ENCODE measurements at regions not wholly inside any gene's neighbourhood (a gene's known extent, or its start where the extent isn't known, plus 50 kb on each side); places are given as distances from the start of the nearest gene placed in this dataset.
"Not testable (repeated sequence)": the region's sequence is repeated elsewhere in the genome, so short reads cannot be mapped to it uniquely, and the experiment has no call there.

DNA sequence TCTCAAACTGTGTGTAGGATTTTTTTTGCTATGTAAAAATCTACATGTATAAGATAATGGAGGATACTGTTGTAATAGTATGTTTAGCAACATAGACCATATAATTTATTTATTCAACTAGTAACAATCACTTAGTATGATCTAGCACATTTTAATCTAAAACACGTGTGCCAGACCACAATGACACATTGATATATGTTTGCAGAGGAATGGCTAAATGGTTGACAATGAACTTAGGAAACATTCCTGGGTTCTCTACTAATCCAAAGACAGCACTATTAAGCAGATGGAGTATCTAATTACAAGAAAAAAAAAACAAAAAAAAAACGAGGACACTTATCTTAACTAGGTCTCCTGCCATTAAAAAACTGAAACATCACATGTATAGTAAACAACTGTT, 261.7 kb upstream of the PAPPA start:
- Mint-ChIP-seq H3K27me3 (ENCODE audit: unreplicated experiment) (no peaks in the 10 kb centered on the region), H3K4me1 (ENCODE audit: low read depth, unreplicated experiment) (no peaks in the 10 kb centered on the region), H3K9me3 (ENCODE audit: low read depth, unreplicated experiment) (peaks cover 2% of the 10 kb centered on the region), H3K4me3 (ENCODE audit: low read depth, unreplicated experiment) (no peak overlapping the region), H3K36me3 (ENCODE audit: insufficient read depth, unreplicated experiment) (no peaks in the 10 kb centered on the region), H3K27ac (ENCODE audit: unreplicated experiment) (no peak overlapping the region)
- no peak for DNase-seq
- CTCF ChIA-PET: no interaction called here
- TF ChIP-seq, protein P1, sequence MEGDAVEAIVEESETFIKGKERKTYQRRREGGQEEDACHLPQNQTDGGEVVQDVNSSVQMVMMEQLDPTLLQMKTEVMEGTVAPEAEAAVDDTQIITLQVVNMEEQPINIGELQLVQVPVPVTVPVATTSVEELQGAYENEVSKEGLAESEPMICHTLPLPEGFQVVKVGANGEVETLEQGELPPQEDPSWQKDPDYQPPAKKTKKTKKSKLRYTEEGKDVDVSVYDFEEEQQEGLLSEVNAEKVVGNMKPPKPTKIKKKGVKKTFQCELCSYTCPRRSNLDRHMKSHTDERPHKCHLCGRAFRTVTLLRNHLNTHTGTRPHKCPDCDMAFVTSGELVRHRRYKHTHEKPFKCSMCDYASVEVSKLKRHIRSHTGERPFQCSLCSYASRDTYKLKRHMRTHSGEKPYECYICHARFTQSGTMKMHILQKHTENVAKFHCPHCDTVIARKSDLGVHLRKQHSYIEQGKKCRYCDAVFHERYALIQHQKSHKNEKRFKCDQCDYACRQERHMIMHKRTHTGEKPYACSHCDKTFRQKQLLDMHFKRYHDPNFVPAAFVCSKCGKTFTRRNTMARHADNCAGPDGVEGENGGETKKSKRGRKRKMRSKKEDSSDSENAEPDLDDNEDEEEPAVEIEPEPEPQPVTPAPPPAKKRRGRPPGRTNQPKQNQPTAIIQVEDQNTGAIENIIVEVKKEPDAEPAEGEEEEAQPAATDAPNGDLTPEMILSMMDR (IDR thresholded peaks at IDR 0.05; ENCODE audit: unreplicated experiment): no peak
- intact Hi-C loops (cut with micrococcal nuclease; ENCODE audit: unreplicated experiment): no loop called here
- no TSS peak for BruUV-seq (replicated peaks)

DNA sequence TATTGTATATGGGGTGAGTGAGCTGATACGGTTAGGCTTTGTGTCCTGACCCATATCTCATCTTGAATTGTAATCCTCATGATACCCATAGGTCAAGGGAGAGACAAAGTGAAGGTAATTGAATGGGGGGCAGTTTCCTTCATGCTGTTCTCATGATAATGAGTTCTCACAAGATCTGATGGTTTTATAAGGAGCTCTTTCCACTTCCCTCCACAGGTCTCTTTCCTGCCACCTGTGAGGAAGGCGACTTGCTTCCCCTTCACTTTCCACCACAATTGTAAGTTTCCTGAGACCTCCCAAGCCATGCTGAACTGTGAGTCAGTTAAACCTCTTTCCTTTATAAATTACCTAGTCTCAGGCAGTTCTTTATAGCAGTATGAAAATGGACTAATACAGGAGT, 255.1 kb upstream of the PAPPA start:
- H3K4me3 Mint-ChIP-seq (ENCODE audit: low read depth, unreplicated experiment); H3K27me3 Mint-ChIP-seq (ENCODE audit: unreplicated experiment); BruUV-seq (replicated peaks); CTCF ChIA-PET; H3K27ac Mint-ChIP-seq (ENCODE audit: unreplicated experiment); H3K9me3 Mint-ChIP-seq (ENCODE audit: low read depth, unreplicated experiment); H3K36me3 Mint-ChIP-seq (ENCODE audit: insufficient read depth, unreplicated experiment); DNase-seq; H3K4me1 Mint-ChIP-seq (ENCODE audit: low read depth, unreplicated experiment); intact Hi-C loops (cut with micrococcal nuclease; ENCODE audit: unreplicated experiment): not testable (repeated sequence)

DNA sequence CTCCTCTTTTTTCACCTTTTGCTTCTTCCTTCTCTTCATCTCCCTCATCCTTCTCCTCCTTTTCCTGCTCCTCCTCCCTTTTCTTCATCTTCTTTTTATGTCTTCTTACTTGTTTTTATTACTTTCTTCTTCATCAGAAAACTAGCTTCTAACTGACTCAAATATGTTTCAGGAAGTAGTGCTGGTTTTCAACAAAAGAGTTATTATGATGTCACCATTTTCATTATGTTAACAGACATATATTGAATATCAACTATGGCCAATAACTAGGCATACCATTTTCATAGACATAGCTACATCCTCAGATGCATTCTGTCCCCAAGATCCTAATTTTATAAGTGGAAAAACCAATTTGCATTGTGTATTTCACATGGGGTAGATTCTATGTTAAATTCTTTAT, 252.9 kb upstream of the PAPPA start:
- BruUV-seq (replicated peaks): no TSS peak
- TF ChIP-seq, protein P1 (IDR thresholded peaks at IDR 0.05; ENCODE audit: unreplicated experiment): no peak
- intact Hi-C loops (cut with micrococcal nuclease; ENCODE audit: unreplicated experiment): no loop called here
- no peak overlapping the region for H3K27ac Mint-ChIP-seq (ENCODE audit: unreplicated experiment)
- no peak for DNase-seq
- no peaks in the 10 kb centered on the region for H3K27me3 Mint-ChIP-seq (ENCODE audit: unreplicated experiment)
- no peaks in the 10 kb centered on the region for H3K36me3 Mint-ChIP-seq (ENCODE audit: insufficient read depth, unreplicated experiment)
- CTCF ChIA-PET: no interaction called here
- H3K9me3 Mint-ChIP-seq (ENCODE audit: low read depth, unreplicated experiment): peaks cover 6% of the 10 kb centered on the region
- H3K4me3 Mint-ChIP-seq (ENCODE audit: low read depth, unreplicated experiment): no peak overlapping the region
- no peaks in the 10 kb centered on the region for H3K4me1 Mint-ChIP-seq (ENCODE audit: low read depth, unreplicated experiment)

DNA sequence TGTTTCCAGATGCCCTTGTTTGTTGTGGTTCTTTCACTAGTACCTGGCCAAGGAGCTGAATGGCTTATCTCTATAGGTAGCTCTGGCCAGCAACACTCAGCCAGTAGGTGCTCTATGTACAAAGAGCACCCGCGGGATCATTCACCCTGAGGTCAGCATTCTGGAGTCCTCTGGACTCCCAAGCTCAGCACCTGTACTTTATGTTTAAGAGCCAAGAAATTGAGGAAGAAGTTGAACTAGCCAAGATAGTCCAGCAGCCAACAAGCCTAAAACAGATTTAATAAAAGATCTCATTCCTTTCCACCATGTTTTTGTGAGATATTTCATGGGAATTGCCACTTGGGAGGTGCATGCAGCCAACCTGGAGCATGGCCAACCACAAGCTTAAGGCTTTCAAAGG, 242.6 kb upstream of the PAPPA start:
- H3K27me3 Mint-ChIP-seq (ENCODE audit: unreplicated experiment): no peaks in the 10 kb centered on the region
- H3K4me1 Mint-ChIP-seq (ENCODE audit: low read depth, unreplicated experiment): no peaks in the 10 kb centered on the region
- CTCF ChIA-PET: no interaction called here
- BruUV-seq (replicated peaks): no TSS peak
- no peak overlapping the region for H3K4me3 Mint-ChIP-seq (ENCODE audit: low read depth, unreplicated experiment)
- H3K9me3 Mint-ChIP-seq (ENCODE audit: low read depth, unreplicated experiment): peaks cover 2% of the 10 kb centered on the region
- TF ChIP-seq, protein P1 (IDR thresholded peaks at IDR 0.05; ENCODE audit: unreplicated experiment): no peak
- no peak overlapping the region for H3K27ac Mint-ChIP-seq (ENCODE audit: unreplicated experiment)
- intact Hi-C loops (cut with micrococcal nuclease; ENCODE audit: unreplicated experiment): no loop called here
- DNase-seq: no peak
- no peaks in the 10 kb centered on the region for H3K36me3 Mint-ChIP-seq (ENCODE audit: insufficient read depth, unreplicated experiment)

DNA sequence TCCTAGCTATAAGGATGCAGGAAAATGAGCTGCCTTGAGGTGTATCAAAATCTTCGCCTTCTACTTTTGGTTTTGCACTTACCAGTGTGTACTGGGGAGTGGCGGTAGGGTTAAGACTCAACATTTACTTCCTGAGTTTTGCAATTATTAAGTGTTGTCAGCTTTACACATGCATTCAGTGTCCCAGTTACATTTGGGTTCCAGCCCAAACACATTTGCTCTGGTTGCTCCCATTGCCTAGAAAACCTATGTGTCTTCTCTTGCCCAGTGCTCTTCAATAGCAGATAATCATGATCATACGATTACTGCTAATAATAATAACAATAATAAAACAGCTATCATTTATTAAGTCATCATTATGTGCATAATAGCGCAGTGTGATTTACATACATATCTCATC, 241.5 kb upstream of the PAPPA start:
- Mint-ChIP-seq H3K27me3 (ENCODE audit: unreplicated experiment) (no peaks in the 10 kb centered on the region), H3K36me3 (ENCODE audit: insufficient read depth, unreplicated experiment) (no peaks in the 10 kb centered on the region), H3K4me1 (ENCODE audit: low read depth, unreplicated experiment) (no peaks in the 10 kb centered on the region), H3K9me3 (ENCODE audit: low read depth, unreplicated experiment) (peaks cover 2% of the 10 kb centered on the region), H3K4me3 (ENCODE audit: low read depth, unreplicated experiment) (no peak overlapping the region), H3K27ac (ENCODE audit: unreplicated experiment) (no peak overlapping the region)
- DNase-seq: no peak
- intact Hi-C loops (cut with micrococcal nuclease; ENCODE audit: unreplicated experiment): no loop called here
- TF ChIP-seq, protein P1 (IDR thresholded peaks at IDR 0.05; ENCODE audit: unreplicated experiment): no peak
- CTCF ChIA-PET: interaction anchor here (0.6 kb wide), 1 partner anchor 10 kb away, joined by 3 read pairs; no protein-coding TSS in a partner anchor
- BruUV-seq (replicated peaks): no TSS peak

Measured in Calu3 (cell line).